ENCODE measurements at regions not wholly inside any gene's neighbourhood (a gene's known extent, or its start where the extent isn't known, plus 50 kb on each side); places are given as distances from the start of the nearest gene placed in this dataset.

GRCh38 chr7:46129831-46130230, 208.8 kb upstream of the IGFBP3 start:
- TF ChIP-seq POLR2A (IDR thresholded peaks at IDR 0.05) (no peak), CTCF (IDR thresholded peaks at IDR 0.05) (peak in 1 of 6 experiments; percentile 45)

Data from thyroid gland (tissue), 4 donors.